A549 (cell line): ENCODE measurements at regions not wholly inside any gene's neighbourhood (a gene's known extent, or its start where the extent isn't known, plus 50 kb on each side); places are given as distances from the start of the nearest gene placed in this dataset.

ENCODE experiments used
- CEBPB ChIP-seq, 2 experiments: fragments of >200 bp in 1 of 2; sonication (Bioruptor Twin) in 1 of 2; formaldehyde crosslinking in 1 of 2; IDR thresholded peaks; 2 replicates each; pipeline ENCODE4 v1.6.1; 2012 to 2016
- CHD2 ChIP-seq: fragments of 150-350 bp; IDR thresholded peaks from 2 replicates; pipeline ENCODE4 v1.6.1; 2014; ENCODE audit warnings: low read length; ENCODE audit not compliant: partially characterized antibody
- EP300 ChIP-seq, 2 experiments: fragments of >200 bp; sonication (Bioruptor Twin); formaldehyde crosslinking; IDR thresholded peaks; 2 replicates in 1 of 2; 3 replicates in 1 of 2; pipeline ENCODE4 v1.6.1; 2016 to 2017
- ESRRA ChIP-seq: fragments of 150-350 bp; IDR thresholded peaks from 2 replicates; pipeline ENCODE4 v1.6.1; 2014; ENCODE audit warnings: mild to moderate bottlenecking, low read length, borderline replicate concordance
- HOXB5 ChIP-seq: fragments of 250-450 bp; sonication (Bioruptor Pico); IDR thresholded peaks from 2 replicates; pipeline ENCODE4 v1.5.0; 2020; ENCODE audit warnings: mild to moderate bottlenecking, moderate library complexity
- KDM5A ChIP-seq: fragments of 200-600 bp; sonication (generic); IDR thresholded peaks from 2 replicates; pipeline ENCODE4 v1.6.1; 2016; ENCODE audit warnings: antibody characterized with exemption, mild to moderate bottlenecking
- MAZ ChIP-seq: fragments of 150-350 bp; IDR thresholded peaks from 2 replicates; pipeline ENCODE4 v1.6.1; 2014; ENCODE audit warnings: antibody characterized with exemption, low read depth, low read length, borderline replicate concordance
- MYC ChIP-seq: IDR thresholded peaks from 2 replicates; pipeline ENCODE4 v1.6.1; 2012; ENCODE audit warnings: mild to moderate bottlenecking, inconsistent platforms, low read length, improper control_type of control experiment, borderline replicate concordance
- POLR2A ChIP-seq: IDR thresholded peaks from 2 replicates; pipeline ENCODE4 v1.6.1; 2012; ENCODE audit warnings: mild to moderate bottlenecking, low read length
- SREBF2 ChIP-seq: fragments of 450-650 bp; IDR thresholded peaks from 2 replicates; pipeline ENCODE4 v1.6.1; 2014; ENCODE audit warnings: mild to moderate bottlenecking, moderate library complexity
- ZFP36 ChIP-seq: fragments of 450-650 bp; IDR thresholded peaks from 2 replicates; pipeline ENCODE4 v1.6.1; 2014; ENCODE audit warnings: borderline replicate concordance; ENCODE audit not compliant: partially characterized antibody
- ZNF302 ChIP-seq: fragments of 250-450 bp; sonication (Bioruptor Pico); IDR thresholded peaks from 2 replicates; pipeline ENCODE4 v1.9.0; 2021; ENCODE audit warnings: inconsistent platforms, mild to moderate bottlenecking, moderate library complexity
- TF ChIP-seq, protein P1 (sequence below): fragments of >200 bp; sonication (Bioruptor Twin); formaldehyde crosslinking; IDR thresholded peaks from 3 replicates; pipeline ENCODE4 v1.5.1; 2016

DNA sequence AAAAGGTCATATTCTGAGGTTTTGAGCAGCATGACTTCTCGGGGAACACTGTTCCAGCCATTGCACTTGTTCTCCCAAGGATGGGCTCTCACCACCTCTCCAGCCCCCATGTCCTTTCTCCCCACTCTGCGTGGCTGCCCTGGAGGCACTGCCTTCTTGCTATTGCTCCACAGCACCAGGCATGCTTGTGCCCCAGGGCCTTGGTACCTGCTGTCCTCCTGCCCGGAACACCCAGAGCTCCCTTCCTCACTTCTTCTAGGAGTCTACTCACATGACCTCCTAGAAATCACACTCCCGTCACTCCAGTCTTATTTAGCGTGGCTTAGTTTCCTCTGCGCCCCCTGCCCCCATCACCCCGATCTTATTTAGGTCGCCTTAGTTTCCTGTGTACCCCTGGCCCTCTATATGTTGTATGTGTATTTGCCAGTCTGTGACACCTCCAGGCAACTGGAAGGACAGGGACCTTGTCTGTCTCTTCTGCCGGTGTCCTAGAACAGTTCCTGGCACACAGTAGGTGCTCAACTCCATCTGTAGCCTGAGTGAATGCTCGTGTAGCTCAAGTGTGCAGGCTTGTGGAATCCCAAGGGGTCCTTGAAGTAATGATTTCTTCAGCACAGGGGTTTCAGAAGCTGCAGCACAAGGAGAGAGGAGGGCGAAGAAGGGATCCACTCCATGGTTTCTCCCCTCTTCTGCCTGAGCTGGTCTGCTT, 208.6 kb upstream of the CIBAR2 start:
- TF ChIP-seq HOXB5 (CRISPR knock-in tag): no peak
- no peak for TF ChIP-seq POLR2A
- TF ChIP-seq ZNF302: no peak
- TF ChIP-seq, protein P1, sequence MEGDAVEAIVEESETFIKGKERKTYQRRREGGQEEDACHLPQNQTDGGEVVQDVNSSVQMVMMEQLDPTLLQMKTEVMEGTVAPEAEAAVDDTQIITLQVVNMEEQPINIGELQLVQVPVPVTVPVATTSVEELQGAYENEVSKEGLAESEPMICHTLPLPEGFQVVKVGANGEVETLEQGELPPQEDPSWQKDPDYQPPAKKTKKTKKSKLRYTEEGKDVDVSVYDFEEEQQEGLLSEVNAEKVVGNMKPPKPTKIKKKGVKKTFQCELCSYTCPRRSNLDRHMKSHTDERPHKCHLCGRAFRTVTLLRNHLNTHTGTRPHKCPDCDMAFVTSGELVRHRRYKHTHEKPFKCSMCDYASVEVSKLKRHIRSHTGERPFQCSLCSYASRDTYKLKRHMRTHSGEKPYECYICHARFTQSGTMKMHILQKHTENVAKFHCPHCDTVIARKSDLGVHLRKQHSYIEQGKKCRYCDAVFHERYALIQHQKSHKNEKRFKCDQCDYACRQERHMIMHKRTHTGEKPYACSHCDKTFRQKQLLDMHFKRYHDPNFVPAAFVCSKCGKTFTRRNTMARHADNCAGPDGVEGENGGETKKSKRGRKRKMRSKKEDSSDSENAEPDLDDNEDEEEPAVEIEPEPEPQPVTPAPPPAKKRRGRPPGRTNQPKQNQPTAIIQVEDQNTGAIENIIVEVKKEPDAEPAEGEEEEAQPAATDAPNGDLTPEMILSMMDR: no peak
- no peak for TF ChIP-seq CEBPB (IDR thresholded peaks at IDR 0.05)
- no peak for TF ChIP-seq ESRRA
- TF ChIP-seq KDM5A: no peak
- TF ChIP-seq ZFP36: no peak
- TF ChIP-seq MYC: no peak
- TF ChIP-seq MAZ: no peak
- no peak for TF ChIP-seq CHD2
- TF ChIP-seq SREBF2: no peak
- TF ChIP-seq EP300 (IDR thresholded peaks at IDR 0.05): no peak
